Lung microvascular endothelial cell (primary cell): ENCODE measurements at regions not wholly inside any gene's neighbourhood (a gene's known extent, or its start where the extent isn't known, plus 50 kb on each side); places are given as distances from the start of the nearest gene placed in this dataset.

ENCODE experiments used
- DNase-seq, 2 donors: peaks; one replicate each; pipeline versions ENCODE4 v3.0.0 to v3.0.0-alpha.2; 2010; ENCODE audit warnings: low read depth in 2 of 2

GRCh38 chr16:85422196-85422631 lies 190.9 kb upstream of the GSE1 start:
- DNase-seq: no peak

- no peak for DNase-seq
These were observed 190.2 kb upstream of the GSE1 start for GRCh38 chr16:85422632-85423550.

GRCh38 chr16:85423631-85424030 lies 189.5 kb upstream of the GSE1 start:
- no peak for DNase-seq

- no peak for DNase-seq
These were observed 188.7 kb upstream of the GSE1 start for GRCh38 chr16:85424260-85425073.

GRCh38 chr16:85425074-85425662 lies 188.0 kb upstream of the GSE1 start:
- no peak for DNase-seq

GRCh38 chr16:85426806-85427205 lies 186.3 kb upstream of the GSE1 start:
- no peak for DNase-seq

- DNase-seq: peak; percentile 35 to 58
These were observed 184.8 kb upstream of the GSE1 start for GRCh38 chr16:85428168-85428898.

- DNase-seq: no peak
These were observed 184.0 kb upstream of the GSE1 start for GRCh38 chr16:85428899-85429775.

GRCh38 chr16:85429776-85430522 lies 183.2 kb upstream of the GSE1 start:
- DNase-seq: no peak

GRCh38 chr16:85430523-85431421 lies 182.3 kb upstream of the GSE1 start:
- DNase-seq: no peak

GRCh38 chr16:85431431-85432124 lies 181.5 kb upstream of the GSE1 start:
- no peak for DNase-seq

- DNase-seq: no peak
These were observed 180.5 kb upstream of the GSE1 start for GRCh38 chr16:85432606-85433005.

- DNase-seq: no peak
These were observed 179.6 kb upstream of the GSE1 start for GRCh38 chr16:85433477-85433876.

GRCh38 chr16:85435286-85435685 lies 177.8 kb upstream of the GSE1 start:
- DNase-seq: no peak

GRCh38 chr16:85435700-85436099 lies 177.4 kb upstream of the GSE1 start:
- no peak for DNase-seq

- no peak for DNase-seq
These were observed 176.9 kb upstream of the GSE1 start for GRCh38 chr16:85436207-85436606.

GRCh38 chr16:85436636-85437165 lies 176.4 kb upstream of the GSE1 start:
- no peak for DNase-seq
